NCI-H1092 treated with DMSO at 0.1 percent for 48 hours (cell line): ENCODE measurements at regions not wholly inside any gene's neighbourhood (a gene's known extent, or its start where the extent isn't known, plus 50 kb on each side); places are given as distances from the start of the nearest gene placed in this dataset.

Source experiments
- DNase-seq: peaks from one replicate; lab custom pipeline; 2025; lab: John Stamatoyannopoulos, UW

DNA sequence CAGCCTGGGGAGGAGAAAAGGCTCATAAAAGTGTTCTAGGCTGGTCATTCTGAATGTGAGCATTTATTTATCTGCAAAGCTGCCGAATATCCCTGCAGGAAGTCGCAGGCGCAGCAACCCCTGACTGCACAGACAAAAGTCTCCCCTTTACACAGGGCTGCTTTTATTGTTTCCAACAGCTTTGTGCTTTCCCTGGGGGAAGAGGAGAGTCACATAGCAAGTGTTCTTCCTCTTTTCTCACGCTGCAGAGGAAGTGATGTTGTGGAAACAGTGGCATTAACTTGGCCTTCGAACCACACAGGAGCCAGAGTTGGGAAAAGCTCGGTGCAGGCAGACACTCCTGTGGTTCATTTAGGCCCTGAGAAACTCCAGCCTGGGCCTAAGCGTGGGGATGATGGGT lies 81.5 kb upstream of the BCOR start:
- no peak for DNase-seq

DNA sequence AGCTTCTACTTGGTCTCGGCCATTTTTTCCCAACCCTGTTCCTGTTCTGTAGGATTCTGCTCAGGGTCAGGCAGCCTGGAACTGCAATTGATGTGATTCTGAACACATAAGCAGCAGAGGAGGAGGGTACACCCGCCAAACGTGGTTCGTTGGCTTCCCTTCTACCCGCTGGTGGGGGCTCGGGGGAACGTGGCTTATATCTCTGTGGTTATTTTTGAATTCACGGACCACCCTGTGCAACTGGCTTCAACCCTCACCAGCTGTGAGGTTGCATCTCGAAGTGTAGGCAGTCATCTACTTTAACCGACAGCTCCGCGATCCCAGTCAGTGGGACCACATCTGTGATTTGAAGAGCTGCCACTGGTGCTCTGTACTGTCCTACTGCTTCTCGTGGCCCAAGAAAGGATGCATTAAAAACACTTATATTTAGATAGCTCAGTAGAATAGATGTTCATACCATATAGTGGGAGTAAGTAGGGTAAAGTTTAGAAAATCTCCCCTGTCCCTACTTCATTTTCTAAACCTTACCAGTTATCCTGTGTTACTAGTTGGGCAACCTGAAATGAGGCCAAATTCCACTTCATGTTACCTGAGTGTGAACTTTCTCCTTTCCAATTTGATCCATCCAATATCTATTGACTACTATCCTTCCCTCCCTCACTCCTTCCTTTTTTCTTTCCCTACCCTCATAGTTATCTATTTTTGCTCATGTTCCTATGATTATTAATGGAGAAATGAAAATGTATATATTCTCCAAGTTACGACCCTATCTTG lies 80.4 kb upstream of the BCOR start:
- DNase-seq = no peak

DNA sequence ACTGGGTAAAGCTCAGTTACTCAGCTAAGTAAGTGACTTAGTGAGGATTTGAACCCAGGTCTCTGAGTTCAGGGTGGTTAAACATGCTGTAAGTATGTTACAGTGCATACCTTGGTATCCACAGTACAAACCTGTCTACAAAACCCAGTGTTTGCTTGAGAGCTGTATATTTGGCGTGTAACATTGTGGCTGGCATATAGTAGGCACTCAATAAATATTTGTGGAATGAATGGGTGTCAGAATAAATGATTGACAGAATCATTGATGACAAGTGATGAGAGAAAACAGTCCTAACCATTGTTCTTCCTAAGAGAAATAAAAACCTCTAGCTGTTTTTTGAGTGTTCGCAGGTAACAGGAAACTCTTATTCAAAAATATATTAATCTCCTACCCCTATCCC lies 79.7 kb upstream of the BCOR start:
- no peak for DNase-seq

DNA sequence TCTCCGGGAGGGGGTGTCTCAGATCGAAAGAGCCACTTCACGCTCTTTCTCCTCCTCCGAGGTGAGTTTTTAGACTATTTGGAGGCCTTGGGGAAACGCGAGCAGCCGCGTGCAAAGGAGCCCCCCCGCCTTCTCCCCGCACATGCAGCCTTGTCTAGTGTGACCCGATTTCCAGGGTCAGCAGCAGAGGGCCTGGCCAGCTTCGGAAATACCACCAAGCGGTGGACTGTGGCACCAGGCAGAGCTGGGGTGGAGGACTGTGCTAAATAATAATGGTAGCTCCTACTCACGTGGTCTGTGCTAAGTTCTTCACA lies 79.3 kb upstream of the BCOR start:
- no peak for DNase-seq

DNA sequence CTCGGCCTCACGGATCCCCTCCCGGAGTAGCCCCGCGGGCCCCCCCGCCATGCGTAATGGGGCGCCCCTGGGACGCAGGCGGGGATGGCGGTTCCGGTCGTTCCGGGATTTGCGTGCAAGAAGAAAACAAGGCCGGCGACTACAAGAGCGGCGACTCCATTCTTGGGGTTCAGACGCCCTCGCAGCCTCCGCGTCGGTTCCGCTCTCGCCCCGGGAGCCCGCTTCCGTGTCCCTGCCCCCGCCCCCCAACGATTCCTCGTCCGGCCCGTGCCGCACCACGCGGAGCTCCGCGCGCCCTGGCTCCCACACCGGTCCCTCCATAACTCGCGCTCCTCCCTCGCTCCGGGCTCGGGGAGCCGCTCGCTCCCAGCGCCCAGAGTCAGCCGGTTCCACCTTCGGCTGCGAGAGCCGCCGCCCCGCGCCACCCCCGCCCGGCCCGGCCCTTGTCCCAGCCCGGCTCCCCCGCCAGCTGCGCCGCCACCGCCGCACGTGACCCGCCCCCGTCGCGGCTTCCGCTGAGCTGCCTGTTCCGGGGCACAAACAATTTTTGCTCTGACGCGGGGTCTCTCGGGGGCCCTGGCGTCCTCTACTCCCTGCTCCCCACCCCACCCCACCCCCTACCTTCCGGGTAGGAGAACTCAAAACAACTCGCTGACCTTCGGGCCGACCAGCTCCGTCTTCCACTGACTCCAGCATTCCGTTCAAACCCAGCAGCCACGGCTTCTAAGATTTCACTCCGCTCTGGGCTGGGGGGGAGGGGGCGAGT lies 78.8 kb upstream of the BCOR start:
- peak; percentile 67 for DNase-seq

DNA sequence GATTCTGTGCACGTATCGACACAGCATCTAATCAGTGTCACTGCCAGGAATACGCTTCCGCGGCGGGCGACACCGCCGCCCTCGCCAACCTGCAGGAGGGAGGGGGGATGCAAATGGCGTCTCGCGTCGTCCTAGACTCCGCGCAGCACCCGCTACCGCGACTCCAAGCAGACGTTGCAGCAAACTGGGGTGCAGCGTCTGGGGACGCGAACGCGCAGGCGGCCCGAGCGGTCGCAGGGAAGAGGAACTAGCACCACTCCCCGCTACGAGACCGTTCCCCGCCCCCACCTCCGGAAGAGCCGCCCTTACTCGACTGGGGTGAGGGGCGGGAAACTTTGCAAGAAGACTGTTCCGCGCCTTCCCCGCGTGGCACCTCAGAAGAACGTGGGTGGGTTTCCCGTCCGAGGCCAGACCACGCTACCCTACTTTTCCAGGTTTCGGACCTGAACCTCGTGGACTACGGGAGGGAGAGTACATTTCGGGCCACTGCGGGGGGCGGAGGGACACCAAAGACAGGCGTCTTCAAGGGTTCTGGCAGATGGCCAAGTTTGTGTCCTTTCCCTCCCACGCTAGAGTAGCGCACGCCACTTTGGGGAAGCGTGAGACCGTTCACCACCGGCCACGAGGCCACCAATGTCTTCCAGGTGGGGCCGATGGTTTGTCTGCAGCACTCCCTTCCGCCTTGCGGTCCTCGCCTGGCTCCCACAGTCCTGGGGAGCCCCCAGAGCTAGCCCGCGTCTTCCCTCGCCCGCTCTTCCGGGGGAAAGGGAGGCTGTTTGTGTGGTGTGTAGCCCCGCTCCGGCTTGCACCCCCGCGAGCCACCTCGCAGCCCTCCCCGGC lies 78.0 kb upstream of the BCOR start:
- peak; percentile 88 for DNase-seq

DNA sequence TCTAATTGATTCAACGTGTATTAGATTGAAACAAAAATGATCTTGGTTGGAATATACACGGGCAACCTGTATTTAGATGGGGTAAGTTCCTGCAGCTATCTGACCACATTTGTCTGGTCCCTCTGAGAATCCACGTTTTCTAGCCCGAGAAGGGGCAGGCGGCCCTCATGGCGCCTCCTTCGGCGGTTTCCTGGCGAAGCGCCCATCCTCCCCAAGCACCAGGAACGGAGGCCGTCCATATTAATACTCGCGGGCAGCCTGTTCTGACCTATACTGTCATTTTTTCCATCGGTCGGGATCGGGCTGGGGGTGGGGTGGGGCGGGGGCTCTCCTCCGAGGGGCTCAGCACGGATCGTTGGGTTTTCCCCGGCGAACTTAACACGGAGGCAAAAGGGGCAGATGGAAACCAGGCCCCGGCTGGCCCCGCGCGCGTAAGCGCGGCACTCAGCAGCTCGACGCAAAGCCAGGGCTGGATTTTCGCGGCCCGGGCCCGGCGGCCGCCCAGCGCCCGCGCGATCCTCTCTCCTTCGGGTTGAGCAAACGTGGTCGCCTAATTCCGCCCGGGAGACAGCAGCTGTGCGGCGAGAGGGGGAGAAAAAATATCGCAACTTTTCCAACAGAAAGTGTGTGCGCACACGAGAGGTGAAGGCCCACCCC lies 77.2 kb upstream of the BCOR start:
- DNase-seq = peak; percentile 88

DNA sequence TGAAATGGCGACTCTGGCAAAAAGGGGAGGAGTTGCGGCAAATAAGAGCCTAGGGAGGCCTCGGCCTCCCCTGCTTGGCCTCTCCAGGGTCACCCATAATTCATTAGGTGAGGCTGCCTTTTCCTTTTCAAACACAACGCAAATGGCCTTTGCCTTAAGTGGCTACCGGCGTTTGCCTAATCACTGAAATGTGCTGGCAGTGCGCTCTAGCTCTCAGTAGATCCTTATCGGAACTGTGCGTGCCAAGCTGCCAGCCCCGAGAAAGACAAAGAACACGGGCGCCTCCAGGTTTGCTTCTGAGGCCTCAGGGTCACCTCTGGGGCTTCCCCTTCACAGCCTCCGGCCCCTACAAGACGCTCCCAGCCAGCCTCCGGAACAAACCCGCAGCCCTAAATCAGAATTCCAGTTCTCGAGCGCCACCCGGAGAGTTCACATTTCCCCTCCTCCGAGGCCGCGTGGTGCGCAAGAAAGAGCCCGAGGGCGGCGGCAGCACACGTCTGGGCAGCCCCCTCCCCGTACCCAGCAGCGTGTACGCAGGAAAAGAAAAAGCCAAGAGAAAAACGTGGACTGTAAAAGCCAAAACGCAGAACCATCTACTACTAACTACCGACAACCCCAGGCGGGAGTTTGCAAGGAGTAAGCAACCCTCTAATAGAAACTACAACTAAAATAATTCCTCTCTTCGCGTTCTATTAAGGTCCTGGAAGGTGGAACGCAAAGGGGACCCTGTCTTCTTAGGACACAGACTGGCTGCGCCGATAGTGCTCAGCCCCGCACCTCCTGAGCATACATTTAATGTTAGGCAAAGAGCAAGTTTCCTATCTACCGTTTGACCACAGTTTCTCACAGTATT lies 76.5 kb upstream of the BCOR start:
- peak; percentile 86 for DNase-seq

DNA sequence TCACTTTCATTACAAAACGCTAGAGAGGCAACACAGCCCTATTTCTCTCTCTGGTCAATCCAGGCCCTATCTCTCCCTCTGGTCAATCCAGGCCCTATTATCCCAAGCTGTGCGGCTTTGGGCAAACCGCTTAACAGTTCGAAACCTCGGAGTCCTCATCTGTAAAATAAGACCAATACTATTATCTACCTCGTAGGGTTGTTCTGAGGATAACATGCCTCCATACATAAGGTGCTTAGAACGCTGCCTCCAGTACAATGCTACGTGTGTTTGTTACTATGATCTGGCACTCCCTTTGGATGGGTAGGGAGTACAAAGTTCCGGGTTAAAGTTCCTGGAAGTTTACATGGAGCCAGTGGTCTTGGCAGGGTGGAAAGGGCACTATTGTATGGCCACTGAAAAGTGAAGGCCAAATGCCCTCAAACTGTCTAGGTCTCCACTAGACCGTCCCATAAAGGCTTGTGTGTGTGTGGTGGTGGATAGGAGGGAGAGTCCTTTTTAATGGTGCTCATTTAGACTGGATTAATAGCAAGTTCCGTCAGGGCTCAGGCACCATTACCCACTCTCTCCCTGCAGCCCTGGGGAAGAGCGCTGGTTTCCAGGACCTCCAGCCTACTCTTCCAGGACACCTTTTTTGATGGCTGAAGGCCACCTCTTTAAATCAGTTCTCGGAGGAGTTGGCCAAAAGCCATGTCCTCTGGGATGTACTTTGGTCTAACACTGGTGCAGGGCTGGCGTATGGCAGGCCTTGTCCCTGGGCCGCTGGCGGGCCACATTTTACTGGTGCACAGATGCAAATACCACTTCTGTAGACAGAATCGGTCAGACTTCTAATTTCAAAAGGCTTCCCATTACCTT lies 75.6 kb upstream of the BCOR start:
- no peak for DNase-seq

DNA sequence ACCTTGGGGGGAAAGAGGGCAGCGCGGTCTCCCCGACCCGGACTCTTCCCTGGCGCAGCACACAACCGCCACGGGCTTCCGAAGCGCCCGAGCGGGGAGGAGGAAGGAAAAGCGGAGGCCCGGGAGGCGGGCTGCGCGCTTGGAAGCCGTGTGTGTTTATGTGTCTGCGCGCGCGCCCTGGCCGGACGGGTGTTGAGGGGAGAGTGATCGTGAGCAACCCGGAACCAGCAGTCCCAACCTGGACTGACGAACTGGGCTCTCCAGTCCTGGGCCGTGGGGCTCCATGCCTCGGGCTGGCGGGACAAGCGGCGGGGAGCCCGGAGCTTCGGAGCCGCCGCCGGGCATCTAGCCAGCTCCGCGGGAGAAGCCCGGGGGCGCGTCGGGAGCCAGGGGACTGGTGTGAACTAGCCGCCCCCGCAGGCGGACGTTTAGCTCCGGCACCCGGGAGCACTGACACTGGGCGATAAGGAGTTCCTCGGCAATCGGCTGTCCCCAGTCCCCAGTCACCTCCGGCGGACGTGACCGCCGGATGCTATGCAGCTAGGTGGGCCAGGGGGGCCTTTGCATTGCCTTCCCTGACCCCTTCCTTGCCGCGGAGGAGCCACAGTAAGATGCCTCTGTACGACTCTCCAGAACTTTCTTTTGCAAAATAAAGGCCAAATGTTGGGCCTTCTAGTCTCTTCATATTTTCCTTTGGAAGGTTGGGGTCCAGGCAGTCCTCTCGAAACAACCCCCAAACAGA lies 74.8 kb upstream of the BCOR start:
- DNase-seq = peak; percentile 73

DNA sequence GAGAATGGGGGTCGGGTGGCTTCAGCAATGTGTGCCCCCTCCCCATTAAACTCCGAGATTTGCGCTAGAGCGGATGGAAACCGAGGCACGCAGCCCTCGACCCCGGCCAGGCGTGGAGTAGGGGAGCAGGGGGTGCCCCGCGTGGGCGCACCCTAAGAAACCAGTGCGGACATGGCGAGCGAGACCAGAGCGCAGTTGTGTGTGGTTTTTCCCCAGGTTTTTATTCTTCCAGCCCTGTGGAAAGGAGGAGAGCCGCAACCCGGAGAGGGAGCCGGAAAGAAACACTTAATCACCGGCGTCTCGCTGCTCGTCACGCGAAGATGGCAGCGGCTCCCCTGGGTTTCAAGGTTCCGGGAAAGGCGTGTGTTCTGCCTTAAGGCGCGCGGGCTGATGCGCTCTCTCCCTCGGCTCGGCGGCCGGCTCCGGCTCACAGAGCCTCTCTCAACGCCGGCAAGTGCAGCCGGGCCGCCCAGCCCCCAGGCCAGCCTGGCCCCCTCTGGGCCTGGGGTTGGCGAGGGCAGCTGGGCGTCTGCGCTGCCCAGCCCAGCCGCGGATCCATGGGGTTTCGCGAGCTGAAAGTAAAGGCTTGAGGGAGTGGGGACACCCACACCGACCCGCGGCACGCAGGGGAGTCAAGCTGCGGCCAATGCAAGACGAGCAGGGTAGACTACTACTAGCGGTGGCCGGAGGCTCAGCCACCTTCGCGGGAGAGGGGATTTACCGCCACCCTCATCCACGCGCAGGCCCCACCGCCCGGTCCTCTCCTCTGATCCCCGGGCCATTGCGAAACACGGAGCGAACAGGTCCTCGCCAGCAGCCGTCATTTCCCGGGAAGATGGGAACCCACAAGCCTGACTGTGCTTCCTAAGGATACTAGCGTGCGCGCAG lies 74.0 kb upstream of the BCOR start:
- peak; percentile 73 for DNase-seq

DNA sequence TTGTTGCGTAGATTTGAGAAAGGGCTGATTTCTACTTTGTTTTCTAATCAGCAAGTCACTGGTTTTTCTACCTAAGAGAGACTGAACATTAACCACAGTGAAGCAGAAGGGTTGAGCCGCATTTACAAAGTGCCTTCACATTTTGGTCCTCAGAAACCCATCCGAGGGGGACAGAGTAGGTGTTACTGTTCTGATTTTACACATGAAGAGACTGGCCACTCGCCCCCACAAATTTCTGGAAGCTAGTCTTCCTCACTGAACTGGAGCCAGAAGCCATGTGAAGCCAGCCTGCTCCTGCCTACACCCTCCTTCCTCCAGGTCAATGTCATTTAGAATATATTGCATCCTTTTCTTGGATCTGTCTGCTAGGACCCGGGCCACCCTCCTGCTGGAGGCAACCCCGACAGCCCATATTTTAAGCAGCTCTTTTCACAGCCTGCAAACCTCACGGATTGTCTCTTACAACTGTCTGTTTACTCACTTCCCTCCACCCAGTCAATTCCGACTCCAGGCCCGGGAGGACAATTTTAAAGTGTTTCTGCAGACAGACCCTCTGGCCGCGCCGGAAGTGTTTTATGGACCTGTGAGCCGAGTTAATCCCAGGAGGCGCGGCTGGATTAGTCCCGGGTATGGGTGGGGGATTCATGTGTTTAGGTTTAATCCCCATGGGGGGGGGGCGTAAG lies 73.2 kb upstream of the BCOR start:
- peak; percentile 74 for DNase-seq

DNA sequence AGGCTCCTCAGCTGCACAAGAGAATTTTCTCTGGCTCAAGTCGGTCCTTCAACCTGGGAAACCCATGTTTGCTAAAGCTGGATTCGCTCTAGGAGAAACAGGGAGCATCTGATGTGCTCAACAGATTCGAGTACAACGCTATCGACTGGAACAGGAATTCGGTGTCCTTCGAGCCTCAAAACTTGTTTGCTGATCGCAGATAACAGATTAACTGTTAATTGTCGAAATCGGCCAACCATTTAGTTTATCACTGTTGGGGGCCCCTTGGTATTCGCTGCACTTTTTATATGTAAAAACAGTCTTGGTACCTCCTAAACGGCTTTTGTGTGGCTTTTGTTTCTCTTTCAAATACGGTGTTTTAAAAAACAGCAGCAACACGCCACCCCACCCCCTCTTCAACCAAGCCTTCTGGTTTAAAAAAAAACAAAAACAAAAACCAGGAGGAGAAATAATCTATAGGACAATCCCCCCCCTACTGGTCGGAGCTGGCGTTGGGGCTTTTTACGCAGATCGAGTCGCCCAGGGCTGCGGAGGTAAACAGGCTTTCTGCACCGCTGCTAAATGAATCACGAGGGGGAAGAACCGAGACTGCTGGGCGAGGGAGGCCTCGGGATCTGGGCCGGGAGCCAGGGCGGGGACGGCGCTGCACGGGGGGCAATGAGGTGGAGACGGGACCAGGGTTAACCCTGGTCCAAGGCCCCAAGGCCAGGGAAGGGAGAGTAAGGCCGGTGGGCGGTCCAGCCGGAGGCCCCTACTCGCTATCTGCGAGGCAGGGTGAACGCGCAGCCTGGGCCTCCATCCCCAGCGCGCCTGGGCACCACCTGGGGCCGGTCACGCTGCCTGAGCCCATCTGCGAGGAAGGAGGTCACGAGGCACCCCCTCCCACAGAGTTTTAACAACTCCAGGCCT lies 71.7 kb upstream of the BCOR start:
- peak; percentile 93 for DNase-seq

DNA sequence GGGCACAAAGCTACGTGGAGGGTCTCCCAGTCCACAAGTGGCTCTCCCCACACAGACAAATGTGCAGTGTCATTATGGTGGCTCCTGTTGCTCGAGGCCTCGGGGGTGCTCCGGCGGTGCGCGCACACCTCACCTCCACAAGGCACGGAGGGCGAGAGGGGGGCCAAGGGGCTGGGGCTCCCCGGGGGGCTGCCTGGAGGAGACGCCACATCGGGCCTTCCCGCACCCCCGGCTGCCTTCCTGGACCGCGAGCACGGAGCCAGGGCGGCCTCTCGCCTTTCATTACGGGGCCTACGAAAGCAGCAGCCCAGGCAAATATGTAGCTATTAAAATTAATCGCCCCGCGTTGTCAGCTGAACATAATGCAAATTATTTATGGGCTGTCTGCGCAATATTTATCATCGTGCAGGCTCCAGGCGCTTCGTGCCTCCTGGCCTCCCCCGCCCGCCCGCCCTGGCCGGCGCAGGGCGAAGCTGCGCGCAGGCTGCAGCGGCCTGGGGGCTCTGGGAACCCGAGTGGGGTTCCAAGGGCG lies 70.8 kb upstream of the BCOR start:
- DNase-seq = peak; percentile 56

DNA sequence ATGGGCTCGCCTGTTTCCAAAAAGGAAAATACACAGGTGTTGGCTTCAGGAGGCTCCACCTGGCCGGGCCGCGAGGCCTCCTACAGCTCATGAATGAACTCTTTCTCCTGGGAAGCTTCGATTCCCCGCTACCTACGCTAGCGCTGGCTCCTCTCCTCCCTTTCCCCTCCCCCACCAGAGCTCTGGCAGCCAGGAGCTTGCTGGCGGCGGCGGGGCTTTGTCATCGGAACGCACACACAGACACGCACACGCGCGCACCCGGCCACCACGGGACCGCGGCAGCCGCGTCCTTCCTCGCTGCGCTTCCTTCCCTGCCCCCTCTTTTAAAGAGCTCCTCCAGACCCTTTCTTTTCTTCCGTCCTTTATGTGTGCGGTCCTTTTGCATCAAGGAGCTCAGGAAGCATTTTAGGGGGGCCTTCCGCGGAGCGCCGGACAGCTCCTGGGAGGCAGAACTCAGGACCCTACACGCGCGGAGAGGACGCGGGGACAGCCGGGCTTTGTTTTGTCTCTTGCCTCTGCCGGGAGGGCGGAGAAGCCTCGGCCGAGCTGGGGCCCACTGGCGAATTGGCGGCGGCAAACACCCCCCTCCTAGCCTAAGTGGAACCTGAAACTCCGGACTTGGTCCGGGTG lies 70.2 kb upstream of the BCOR start:
- peak; percentile 65 for DNase-seq

DNA sequence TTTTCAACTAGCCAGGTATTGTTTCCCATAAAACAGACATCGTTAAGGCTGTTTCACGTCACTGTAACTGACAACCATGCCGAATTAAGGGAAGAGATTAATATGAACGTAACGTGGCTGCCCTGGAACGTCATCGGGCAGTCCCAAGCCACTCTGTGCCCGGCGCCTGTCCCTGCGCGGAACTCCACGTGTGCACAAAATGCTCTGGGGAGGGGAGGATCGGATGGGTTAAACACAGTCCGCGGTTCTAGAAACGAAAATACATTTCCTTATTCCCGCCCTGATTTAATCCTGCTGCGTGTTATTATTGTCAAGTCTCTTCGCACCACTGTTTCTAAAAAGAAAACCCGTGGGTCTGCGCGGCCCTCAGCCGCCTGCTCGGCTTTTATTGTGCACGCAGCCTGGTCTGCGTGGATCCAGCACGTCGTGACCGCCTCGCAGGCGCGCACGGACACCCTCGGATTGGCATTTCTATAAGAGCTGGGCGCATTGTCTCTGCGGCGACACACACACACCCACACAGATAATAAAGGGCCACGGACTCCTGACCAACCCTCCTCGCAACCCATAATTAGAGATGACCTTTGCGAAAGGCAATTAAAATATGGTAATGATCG lies 69.6 kb upstream of the BCOR start:
- DNase-seq = no peak
